Calu3 (cell line): ENCODE measurements at regions not wholly inside any gene's neighbourhood (a gene's known extent, or its start where the extent isn't known, plus 50 kb on each side); places are given as distances from the start of the nearest gene placed in this dataset.

Source experiments
- BruUV-seq: library from RNA; stranded (reverse); fragments of 400-500 nt; replicated peaks from 2 replicates; lab custom pipeline; 2021; lab: Mats Ljungman, UMichigan
- CTCF ChIA-PET: fragments of 300-600 bp; sonication (Branson Sonifier 250); formaldehyde crosslinking; loops from one replicate; lab custom pipeline; 2022; ENCODE audit warnings: antibody characterized with exemption; lab: Charles Lee
- DNase-seq: peaks from one replicate; pipeline ENCODE4 v3.0.0; 2022
- H3K27ac Mint-ChIP-seq: one replicate; pipeline ENCODE4 v1.8.0; 2022; ENCODE audit warnings: mixed read lengths; ENCODE audit not compliant: unreplicated experiment
- H3K27me3 Mint-ChIP-seq: one replicate; pipeline ENCODE4 v1.8.0; 2022; ENCODE audit warnings: mixed read lengths; ENCODE audit not compliant: unreplicated experiment
- H3K36me3 Mint-ChIP-seq: one replicate; pipeline ENCODE4 v1.8.0; 2022; ENCODE audit warnings: mild to moderate bottlenecking, moderate library complexity, mixed read lengths; ENCODE audit not compliant: insufficient read depth, unreplicated experiment
- H3K4me1 Mint-ChIP-seq: one replicate; pipeline ENCODE4 v1.8.0; 2022; ENCODE audit warnings: mild to moderate bottlenecking, low read depth, mixed read lengths; ENCODE audit not compliant: unreplicated experiment
- H3K4me3 Mint-ChIP-seq: one replicate; pipeline ENCODE4 v1.8.0; 2022; ENCODE audit warnings: mild to moderate bottlenecking, low read depth, moderate library complexity, mixed read lengths; ENCODE audit not compliant: unreplicated experiment
- H3K9me3 Mint-ChIP-seq: one replicate; pipeline ENCODE4 v1.8.0; 2022; ENCODE audit warnings: low read depth, mixed read lengths; ENCODE audit not compliant: unreplicated experiment
- CTCF ChIP-seq: fragments of 200-600 bp; IDR thresholded peaks from one replicate; pipeline ENCODE4 v1.8.0; 2022; ENCODE audit warnings: antibody characterized with exemption; ENCODE audit not compliant: unreplicated experiment
- intact Hi-C: fragments of 100-400 bp; cut with micrococcal nuclease; formaldehyde crosslinking; loops from one replicate; pipeline ENCODE4 v1.10.0; 2022; ENCODE audit not compliant: unreplicated experiment

- no TSS peak for BruUV-seq
- intact Hi-C loops, result no loop called here
- H3K9me3 Mint-ChIP-seq, result peaks cover 7% of the 10 kb centered on the region
Measured at GRCh38 chr10:83458611-83459010, 680.7 kb upstream of the GHITM start.

GRCh38 chr10:83459124-83459523 is 680.2 kb upstream of the GHITM start:
- H3K9me3 Mint-ChIP-seq, result peaks cover 7% of the 10 kb centered on the region
- H3K4me1 Mint-ChIP-seq, result no peaks in the 10 kb centered on the region
- H3K27me3 Mint-ChIP-seq, result no peaks in the 10 kb centered on the region
- intact Hi-C loops, result no loop called here
- no peak overlapping the region for H3K4me3 Mint-ChIP-seq
- CTCF ChIA-PET, result no interaction called here
- H3K36me3 Mint-ChIP-seq, result no peaks in the 10 kb centered on the region
- H3K27ac Mint-ChIP-seq, result no peak overlapping the region
- no peak for DNase-seq
- BruUV-seq, result no TSS peak
- no peak for TF ChIP-seq CTCF

More at GRCh38 chr10:83458611-83459010, 680.7 kb upstream of the GHITM start:
- H3K36me3 Mint-ChIP-seq, result no peaks in the 10 kb centered on the region
- no peak for TF ChIP-seq CTCF
- H3K4me1 Mint-ChIP-seq, result no peaks in the 10 kb centered on the region
- no peaks in the 10 kb centered on the region for H3K27me3 Mint-ChIP-seq
- no peak overlapping the region for H3K4me3 Mint-ChIP-seq
- no peak overlapping the region for H3K27ac Mint-ChIP-seq
- DNase-seq, result no peak
- CTCF ChIA-PET, result no interaction called here

- no peak for TF ChIP-seq CTCF
- intact Hi-C loops, result no loop called here
- Mint-ChIP-seq H3K27me3 (no peaks in the 10 kb centered on the region), H3K27ac (no peak overlapping the region), H3K36me3 (no peaks in the 10 kb centered on the region), H3K4me3 (no peak overlapping the region), H3K4me1 (no peaks in the 10 kb centered on the region), H3K9me3 (peaks cover 7% of the 10 kb centered on the region)
- BruUV-seq, result no TSS peak
- CTCF ChIA-PET, result no interaction called here
- no peak for DNase-seq
Measured at GRCh38 chr10:83469728-83470331, 669.5 kb upstream of the GHITM start.

- CTCF ChIA-PET, result no interaction called here
- Mint-ChIP-seq H3K9me3 (peaks cover 8% of the 10 kb centered on the region), H3K27me3 (no peaks in the 10 kb centered on the region)
Measured at GRCh38 chr10:83476211-83476610, 663.1 kb upstream of the GHITM start.

More at GRCh38 chr10:83476211-83476610, 663.1 kb upstream of the GHITM start:
- H3K36me3 Mint-ChIP-seq, result no peaks in the 10 kb centered on the region
- BruUV-seq, result no TSS peak
- no peaks in the 10 kb centered on the region for H3K4me1 Mint-ChIP-seq
- H3K27ac Mint-ChIP-seq, result no peak overlapping the region
- intact Hi-C loops, result no loop called here
- no peak for DNase-seq
- no peak for TF ChIP-seq CTCF
- no peak overlapping the region for H3K4me3 Mint-ChIP-seq
